ENCODE measurements at regions not wholly inside any gene's neighbourhood (a gene's known extent, or its start where the extent isn't known, plus 50 kb on each side); places are given as distances from the start of the nearest gene placed in this dataset.

- no peak for DNase-seq
- H3K36me3 ChIP-seq, result no peaks in the 10 kb centered on the region
- TF ChIP-seq POLR2A (IDR thresholded peaks at IDR 0.05), result no peak
- TF ChIP-seq CTCF (IDR thresholded peaks at IDR 0.05), result no peak
- no peak overlapping the region for H3K27ac ChIP-seq
- H3K4me1 ChIP-seq, result no peaks in the 10 kb centered on the region
- no peak overlapping the region for H3K4me3 ChIP-seq
- no peaks in the 10 kb centered on the region for H3K9me3 ChIP-seq
- H3K27me3 ChIP-seq, result no peaks in the 10 kb centered on the region
These were observed 244.5 kb downstream of the ADGRL2 start for GRCh38 chr1:82045221-82045620.

GRCh38 chr1:82044536-82044935 lies 243.8 kb downstream of the ADGRL2 start:
- no peaks in the 10 kb centered on the region for H3K9me3 ChIP-seq
- no peaks in the 10 kb centered on the region for H3K36me3 ChIP-seq
- H3K27me3 ChIP-seq, result no peaks in the 10 kb centered on the region
- no peak for TF ChIP-seq CTCF (IDR thresholded peaks at IDR 0.05)
- no peak for TF ChIP-seq POLR2A (IDR thresholded peaks at IDR 0.05)
- no peak overlapping the region for H3K27ac ChIP-seq
- DNase-seq, result no peak
- H3K4me3 ChIP-seq, result no peak overlapping the region
- H3K4me1 ChIP-seq, result no peaks in the 10 kb centered on the region

- no peak overlapping the region for H3K27ac ChIP-seq
- TF ChIP-seq CTCF (IDR thresholded peaks at IDR 0.05) (no peak), POLR2A (IDR thresholded peaks at IDR 0.05) (no peak)
- H3K4me3 ChIP-seq, result no peak overlapping the region
- no peaks in the 10 kb centered on the region for H3K4me1 ChIP-seq
- no peaks in the 10 kb centered on the region for H3K36me3 ChIP-seq
- no peaks in the 10 kb centered on the region for H3K27me3 ChIP-seq
- no peaks in the 10 kb centered on the region for H3K9me3 ChIP-seq
- DNase-seq, result no peak
These were observed 243.4 kb downstream of the ADGRL2 start for GRCh38 chr1:82044111-82044510.

- H3K4me3 ChIP-seq, result no peak overlapping the region
- H3K27me3 ChIP-seq, result no peaks in the 10 kb centered on the region
- H3K9me3 ChIP-seq, result no peaks in the 10 kb centered on the region
- H3K4me1 ChIP-seq, result no peaks in the 10 kb centered on the region
- no peak for TF ChIP-seq CTCF (IDR thresholded peaks at IDR 0.05)
- TF ChIP-seq POLR2A (IDR thresholded peaks at IDR 0.05), result no peak
- H3K36me3 ChIP-seq, result no peaks in the 10 kb centered on the region
- no peak overlapping the region for H3K27ac ChIP-seq
- no peak for DNase-seq
These were observed 241.7 kb downstream of the ADGRL2 start for GRCh38 chr1:82042306-82043060.

Measured in Peyer's patch (tissue), 4 donors.